CD14-positive monocyte (primary cell): ENCODE measurements at regions not wholly inside any gene's neighbourhood (a gene's known extent, or its start where the extent isn't known, plus 50 kb on each side); places are given as distances from the start of the nearest gene placed in this dataset.

ENCODE experiments used
- DNase-seq, 3 donors: peaks; one replicate each; pipeline ENCODE4 v3.0.0-alpha.2; 2011 to 2022
- H2AFZ ChIP-seq: 2 replicates; pipeline ENCODE4 v1.6.0; 2012; ENCODE audit warnings: mild to moderate bottlenecking, low read depth, low read length, inconsistent platforms; ENCODE audit not compliant: insufficient read depth, poor library complexity, severe bottlenecking
- H3K27ac ChIP-seq, 2 donors: 1 replicate in 1 of 2; 2 replicates in 1 of 2; pipeline ENCODE4 v1.5.1; 2012 to 2013; ENCODE audit warnings: low read length in 2 of 2, control low read depth in 1 of 2, inconsistent platforms in 1 of 2, low read depth in 1 of 2, mild to moderate bottlenecking in 1 of 2
- H3K27me3 ChIP-seq, 2 donors: one replicate each; pipeline versions ENCODE4 v1.6.0 to v1.6.1; 2011 to 2013; ENCODE audit warnings: low read length in 2 of 2; ENCODE audit not compliant: control insufficient read depth in 2 of 2, insufficient read depth in 2 of 2
- H3K36me3 ChIP-seq, 2 donors: replicated peaks in 1 of 2; 1 replicate in 1 of 2; 2 replicates in 1 of 2; pipeline versions ENCODE4 v1.5.1 to v1.6.1; 2012 to 2013; ENCODE audit warnings: low read length in 2 of 2, control low read depth in 1 of 2, inconsistent platforms in 1 of 2, mild to moderate bottlenecking in 1 of 2; ENCODE audit not compliant: insufficient read depth in 2 of 2, control insufficient read depth in 1 of 2
- H3K4me1 ChIP-seq, 2 donors: 1 replicate in 1 of 2; 2 replicates in 1 of 2; pipeline versions ENCODE4 v1.5.1 to v1.6.1; 2012 to 2013; ENCODE audit warnings: low read length in 2 of 2, control low read depth in 1 of 2, inconsistent platforms in 1 of 2, mild to moderate bottlenecking in 1 of 2, moderate library complexity in 1 of 2; ENCODE audit not compliant: insufficient read depth in 2 of 2, control insufficient read depth in 1 of 2
- H3K4me2 ChIP-seq: replicated peaks from 2 replicates; pipeline ENCODE3; 2012; ENCODE audit warnings: low read length, moderate library complexity, mild to moderate bottlenecking; ENCODE audit not compliant: poor library complexity, severe bottlenecking; ENCODE audit errors: extremely low read depth
- H3K4me3 ChIP-seq, 3 experiments: fragments of 200-600 bp in 1 of 3; sonication (generic) in 1 of 3; replicated peaks in 1 of 3; 1 replicate in 2 of 3; 2 replicates in 1 of 3; pipeline ENCODE4 v1.5.1; 2011 to 2013; ENCODE audit warnings: low read length in 3 of 3, mild to moderate bottlenecking in 3 of 3, control low read depth in 2 of 3, low read depth in 2 of 3, inconsistent platforms in 1 of 3, moderate library complexity in 1 of 3
- H3K79me2 ChIP-seq: 2 replicates; pipeline ENCODE4 v1.6.0; 2012; ENCODE audit warnings: mild to moderate bottlenecking, control low read depth, inconsistent platforms, low read length, moderate library complexity; ENCODE audit not compliant: insufficient read depth
- H3K9ac ChIP-seq: 2 replicates; pipeline ENCODE4 v1.6.0; 2017; ENCODE audit warnings: low read length, mild to moderate bottlenecking; ENCODE audit not compliant: insufficient read depth, poor library complexity, severe bottlenecking
- H3K9me3 ChIP-seq, 2 donors: replicated peaks in 1 of 2; 1 replicate in 1 of 2; 2 replicates in 1 of 2; pipeline versions ENCODE4 v1.5.1 to v1.6.1; 2012 to 2013; ENCODE audit warnings: low read length in 2 of 2, control low read depth in 1 of 2; ENCODE audit not compliant: control insufficient read depth in 1 of 2, insufficient read depth in 1 of 2
- H4K20me1 ChIP-seq: 2 replicates; pipeline ENCODE4 v1.6.0; 2012; ENCODE audit warnings: mild to moderate bottlenecking, low read length, control low read depth, moderate library complexity; ENCODE audit not compliant: insufficient read depth
- H3K27ac Mint-ChIP-seq, 7 donors: one replicate each; pipeline ENCODE4 v1.8.0; 2020; ENCODE audit warnings: mild to moderate bottlenecking in 7 of 7, mixed read lengths in 7 of 7, moderate library complexity in 6 of 7, inconsistent platforms in 2 of 7
- H3K27me3 Mint-ChIP-seq, 3 donors: one replicate each; pipeline ENCODE4 v1.8.0; 2021 to 2022; ENCODE audit warnings: low read depth in 3 of 3, mild to moderate bottlenecking in 3 of 3, mixed read lengths in 3 of 3, moderate library complexity in 3 of 3, inconsistent platforms in 1 of 3
- H3K36me3 Mint-ChIP-seq, 2 donors: one replicate each; pipeline ENCODE4 v1.8.0; 2020; ENCODE audit warnings: mixed read lengths in 2 of 2, inconsistent platforms in 1 of 2, mild to moderate bottlenecking in 1 of 2
- H3K4me1 Mint-ChIP-seq: one replicate; pipeline ENCODE4 v1.8.0; 2020; ENCODE audit warnings: mild to moderate bottlenecking, mixed read lengths
- H3K4me3 Mint-ChIP-seq, 2 donors: one replicate each; pipeline ENCODE4 v1.8.0; 2020; ENCODE audit warnings: mild to moderate bottlenecking in 2 of 2, mixed read lengths in 2 of 2, moderate library complexity in 1 of 2
- H3K9me3 Mint-ChIP-seq, 7 donors: one replicate each; pipeline ENCODE4 v1.8.0; 2020 to 2022; ENCODE audit warnings: mixed read lengths in 7 of 7, mild to moderate bottlenecking in 6 of 7, moderate library complexity in 6 of 7, inconsistent platforms in 2 of 7
- WGBS: methylation state at CpG from one replicate; pipeline ENCODE4 v1.1.5; 2013; ENCODE audit warnings: missing lambda C conversion rate; ENCODE audit not compliant: insufficient coverage; 5-methylcytosine and 5-hydroxymethylcytosine counted together
- intact Hi-C, 2 donors: fragments of 100-400 bp; cut with micrococcal nuclease; formaldehyde crosslinking; loops; one replicate each; pipeline versions ENCODE4 v1.15.0 to v1.15.1; 2023
- TF ChIP-seq, protein P1 (sequence below): fragments of 200-600 bp; IDR thresholded peaks from one replicate; pipeline ENCODE4 v1.8.0; 2022; ENCODE audit warnings: antibody characterized with exemption, mild to moderate bottlenecking

DNA sequence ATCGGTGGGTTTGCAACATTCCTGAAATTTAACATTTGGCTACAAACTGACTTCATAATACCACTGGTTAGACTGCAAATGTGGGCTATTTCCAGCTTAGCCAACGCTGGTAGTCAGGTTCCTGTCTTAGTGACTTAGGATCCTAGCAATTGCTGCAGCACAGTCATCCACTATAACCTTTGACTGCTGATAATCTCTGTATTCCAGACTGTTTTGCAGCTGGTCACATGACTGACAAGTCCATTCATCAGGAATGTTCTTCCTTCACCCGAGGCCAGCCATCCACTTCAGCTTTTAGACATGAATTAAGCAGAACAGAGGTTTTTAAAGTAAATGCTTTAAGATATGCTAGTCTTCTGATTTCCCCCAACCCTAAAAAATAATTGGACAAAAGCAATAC, 425.9 kb upstream of the MPDZ start:
- H2AFZ ChIP-seq: no peak overlapping the region
- TF ChIP-seq, protein P1, sequence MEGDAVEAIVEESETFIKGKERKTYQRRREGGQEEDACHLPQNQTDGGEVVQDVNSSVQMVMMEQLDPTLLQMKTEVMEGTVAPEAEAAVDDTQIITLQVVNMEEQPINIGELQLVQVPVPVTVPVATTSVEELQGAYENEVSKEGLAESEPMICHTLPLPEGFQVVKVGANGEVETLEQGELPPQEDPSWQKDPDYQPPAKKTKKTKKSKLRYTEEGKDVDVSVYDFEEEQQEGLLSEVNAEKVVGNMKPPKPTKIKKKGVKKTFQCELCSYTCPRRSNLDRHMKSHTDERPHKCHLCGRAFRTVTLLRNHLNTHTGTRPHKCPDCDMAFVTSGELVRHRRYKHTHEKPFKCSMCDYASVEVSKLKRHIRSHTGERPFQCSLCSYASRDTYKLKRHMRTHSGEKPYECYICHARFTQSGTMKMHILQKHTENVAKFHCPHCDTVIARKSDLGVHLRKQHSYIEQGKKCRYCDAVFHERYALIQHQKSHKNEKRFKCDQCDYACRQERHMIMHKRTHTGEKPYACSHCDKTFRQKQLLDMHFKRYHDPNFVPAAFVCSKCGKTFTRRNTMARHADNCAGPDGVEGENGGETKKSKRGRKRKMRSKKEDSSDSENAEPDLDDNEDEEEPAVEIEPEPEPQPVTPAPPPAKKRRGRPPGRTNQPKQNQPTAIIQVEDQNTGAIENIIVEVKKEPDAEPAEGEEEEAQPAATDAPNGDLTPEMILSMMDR: no peak
- Mint-ChIP-seq H3K9me3 (peaks cover 0 to 6% (median 2%) of the 10 kb centered on the region in 7 donors), H3K36me3 (no peaks in the 10 kb centered on the region), H3K4me3 (no peak overlapping the region), H3K27ac (no peak overlapping the region), H3K27me3 (peaks cover 0 to 2% (median 0%) of the 10 kb centered on the region in 3 donors), H3K4me1 (no peaks in the 10 kb centered on the region)
- H3K4me3 ChIP-seq: no peak overlapping the region
- no peaks in the 10 kb centered on the region for H3K27me3 ChIP-seq
- no peaks in the 10 kb centered on the region for H3K79me2 ChIP-seq
- intact Hi-C loops: no loop called here
- H3K27ac ChIP-seq: no peak overlapping the region
- H3K36me3 ChIP-seq: no peaks in the 10 kb centered on the region
- no peaks in the 10 kb centered on the region for H3K4me1 ChIP-seq
- DNase-seq: no peak
- no peaks in the 10 kb centered on the region for H4K20me1 ChIP-seq
- 83% methylated on average over 2 of the region's 3 CpGs for WGBS
- no peak overlapping the region for H3K4me2 ChIP-seq
- no peaks in the 10 kb centered on the region for H3K9me3 ChIP-seq
- no peak overlapping the region for H3K9ac ChIP-seq

DNA sequence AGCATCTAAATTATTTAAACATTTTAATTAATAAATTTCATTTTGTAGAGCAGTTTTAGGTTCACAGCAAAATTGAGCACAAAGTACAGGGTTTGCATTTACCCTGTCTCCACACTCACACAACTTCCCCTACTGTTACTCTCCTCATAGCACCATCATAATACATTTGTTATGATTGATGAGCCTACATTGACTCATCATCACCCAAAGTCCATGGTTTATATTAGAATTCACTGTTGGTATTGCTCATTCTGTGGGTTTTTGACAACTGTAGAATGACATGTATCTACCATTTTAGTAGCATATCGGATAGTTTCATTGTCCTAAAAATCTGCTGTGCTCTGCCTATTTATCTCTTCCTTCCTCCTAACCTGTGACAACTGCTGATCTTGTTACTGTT, 411.1 kb upstream of the MPDZ start:
- Histone ChIP-seq H3K27me3 (no peaks in the 10 kb centered on the region), H3K79me2 (no peaks in the 10 kb centered on the region), H3K36me3 (no peaks in the 10 kb centered on the region), H2AFZ (no peak overlapping the region), H3K9me3 (no peaks in the 10 kb centered on the region), H3K4me2 (no peak overlapping the region), H3K27ac (no peak overlapping the region), H3K9ac (no peak overlapping the region), H4K20me1 (no peaks in the 10 kb centered on the region), H3K4me3 (no peak overlapping the region), H3K4me1 (no peaks in the 10 kb centered on the region)
- no peak for DNase-seq
- Mint-ChIP-seq H3K27me3 (peaks cover 0 to 4% (median 0%) of the 10 kb centered on the region in 3 donors), H3K36me3 (no peaks in the 10 kb centered on the region), H3K4me3 (no peak overlapping the region), H3K9me3 (peaks cover 0 to 6% (median 2%) of the 10 kb centered on the region in 7 donors), H3K27ac (no peak overlapping the region), H3K4me1 (no peaks in the 10 kb centered on the region)
- no CpG with 5 or more reads among the region's 1 CpG for WGBS
- TF ChIP-seq, protein P1: no peak
- intact Hi-C loops: no loop called here
